GM12878 (cell line): ENCODE measurements at regions not wholly inside any gene's neighbourhood (a gene's known extent, or its start where the extent isn't known, plus 50 kb on each side); places are given as distances from the start of the nearest gene placed in this dataset.

Experiments used
- ATAC-seq: fragments of 200-7000 bp; cut with Tn5 transposase; 3 replicates; pipeline ENCODE4 v1.9.1; 2020; ENCODE audit warnings: mild to moderate bottlenecking, moderate library complexity
- BruUV-seq: library from RNA; stranded (reverse); fragments of 400-500 nt; replicated peaks from 2 replicates; lab custom pipeline; 2021; lab: Mats Ljungman, UMichigan
- CTCF ChIA-PET: fragments of 300-600 bp; sonication (Branson Sonifier 250); formaldehyde crosslinking; extraction: SDS; loops from one replicate; lab custom pipeline; 2021; ENCODE audit warnings: inconsistent platforms; lab: Yijun Ruan, JAX
- POLR2A ChIA-PET: fragments of 350-600 bp; formaldehyde crosslinking; extraction: SDS; loops from one replicate; lab custom pipeline; 2021; ENCODE audit warnings: inconsistent platforms; lab: Charles Lee
- RAD21 ChIA-PET: fragments of 300-600 bp; sonication (Branson Sonifier 250); formaldehyde crosslinking; loops from one replicate; lab custom pipeline; 2023; ENCODE audit warnings: antibody characterized with exemption; ENCODE audit not compliant: unreplicated experiment; lab: Charles Lee
- SMC1A ChIA-PET: fragments of 300-600 bp; sonication (Branson Sonifier 250); formaldehyde crosslinking; loops from one replicate; lab custom pipeline; 2023; ENCODE audit not compliant: unreplicated experiment, uncharacterized antibody; lab: Charles Lee
- DNase-seq: peaks from one replicate; pipeline ENCODE4 v3.0.0-alpha.2; 2011; ENCODE audit warnings: low read depth, low spot score
- FAIRE-seq: peaks from 3 replicates; lab custom pipeline; 2011; peaks lifted over from hg19 to GRCh38; lab: Jason Lieb, UNC
- H2AFZ ChIP-seq: 2 replicates; pipeline ENCODE4 v1.6.0; 2011; ENCODE audit warnings: low read depth, low read length, control low read depth; ENCODE audit not compliant: control insufficient read depth
- H3K27ac ChIP-seq: 2 replicates; pipeline ENCODE4 v1.5.1; 2011; ENCODE audit warnings: control low read depth; ENCODE audit not compliant: control insufficient read depth, insufficient read depth
- H3K27me3 ChIP-seq, 2 experiments: replicated peaks in 1 of 2; 2 replicates each; pipeline versions ENCODE4 v1.6.0 to v1.6.1; 2011; ENCODE audit warnings: low read length in 1 of 2; ENCODE audit not compliant: control insufficient read depth in 2 of 2, insufficient read depth in 2 of 2
- H3K36me3 ChIP-seq, 2 experiments: 2 replicates each; pipeline ENCODE4 v1.5.1; 2011; ENCODE audit warnings: low read length in 1 of 2; ENCODE audit not compliant: control insufficient read depth in 2 of 2, insufficient read depth in 2 of 2
- H3K4me1 ChIP-seq: 2 replicates; pipeline ENCODE4 v1.6.1; 2011; ENCODE audit warnings: mild to moderate bottlenecking, low read length, moderate library complexity, mixed read lengths; ENCODE audit not compliant: control insufficient read depth, insufficient read depth
- H3K4me2 ChIP-seq: 2 replicates; pipeline ENCODE4 v1.6.0; 2011; ENCODE audit warnings: control low read depth; ENCODE audit not compliant: control insufficient read depth, insufficient read depth
- H3K4me3 ChIP-seq: fragments of 200-600 bp; sonication (generic); 2 replicates; pipeline ENCODE4 v1.5.1; 2016
- H3K79me2 ChIP-seq: 2 replicates; pipeline ENCODE4 v1.6.0; 2011; ENCODE audit warnings: low read length; ENCODE audit not compliant: control insufficient read depth, insufficient read depth
- H3K9ac ChIP-seq: 2 replicates; pipeline ENCODE4 v1.8.0; 2011; ENCODE audit warnings: low read length, control low read depth, mixed read lengths; ENCODE audit not compliant: control insufficient read depth, insufficient read depth
- H3K9me3 ChIP-seq: replicated peaks from 3 replicates; pipeline ENCODE4 v1.5.1; 2011; ENCODE audit warnings: mild to moderate bottlenecking, low read length; ENCODE audit not compliant: control insufficient read depth, insufficient read depth
- H4K20me1 ChIP-seq: 2 replicates; pipeline ENCODE4 v1.6.0; 2011; ENCODE audit not compliant: control insufficient read depth, insufficient read depth
- IKZF2 ChIP-seq, 2 experiments: fragments of 450-650 bp; IDR thresholded peaks; 2 replicates each; pipeline ENCODE4 v1.6.1; 2017; ENCODE audit warnings: mild to moderate bottlenecking in 2 of 2, moderate library complexity in 2 of 2
- NRF1 ChIP-seq: conservative IDR thresholded peaks from 2 replicates; pipeline ENCODE4 v1.6.1; 2011; ENCODE audit warnings: mild to moderate bottlenecking, low read depth, low read length, improper control_type of control experiment
- RB1 ChIP-seq: fragments of 450-650 bp; formaldehyde crosslinking; IDR thresholded peaks from 2 replicates; pipeline ENCODE4 v1.6.1; 2017; ENCODE audit warnings: mild to moderate bottlenecking, borderline replicate concordance
- ZSCAN29 ChIP-seq: fragments of 450-650 bp; IDR thresholded peaks from 2 replicates; pipeline ENCODE4 v1.6.1; 2017; ENCODE audit warnings: mild to moderate bottlenecking, moderate library complexity
- WGBS: methylation state at CpG from one replicate; pipeline ENCODE4 v1.1.6; 2016; ENCODE audit warnings: low lambda C conversion rate; ENCODE audit not compliant: insufficient replicate concordance, insufficient coverage; ENCODE audit errors: missing lambda C conversion rate; 5-methylcytosine and 5-hydroxymethylcytosine counted together
- in situ Hi-C: fragments of 300-500 bp; cut with MboI; formaldehyde crosslinking; loops from 9 replicates; pipeline ENCODE4 v1.14.3; 2018; ENCODE audit warnings: mixed read lengths
- intact Hi-C: fragments of 100-400 bp; cut with micrococcal nuclease; formaldehyde crosslinking; loops from one replicate; pipeline ENCODE4 v1.14.2; 2022; ENCODE audit not compliant: unreplicated experiment
- TF ChIP-seq, protein P1 (sequence below): fragments of 450-650 bp; conservative IDR thresholded peaks from 2 replicates; pipeline ENCODE4 v1.6.1; 2017; ENCODE audit warnings: mild to moderate bottlenecking, moderate library complexity
- TF ChIP-seq, protein P2 (sequence below): fragments of 450-650 bp; IDR thresholded peaks from 2 replicates; pipeline ENCODE4 v1.6.1; 2017; ENCODE audit warnings: mild to moderate bottlenecking, low read depth, inconsistent platforms; ENCODE audit not compliant: poor library complexity, severe bottlenecking

- RAD21 ChIA-PET, result interaction anchor here (1.0 to 1.1 kb wide), 3 partner anchors 9 to 16 kb away, joined by 3 to 8 read pairs (median 4); no protein-coding TSS in a partner anchor
- SMC1A ChIA-PET, result interaction anchor here (1.1 kb wide), 1 partner anchor 8 kb away, joined by 4 read pairs; no protein-coding TSS in a partner anchor
- no peaks in the 10 kb centered on the region for H3K36me3 ChIP-seq
- ATAC-seq, result no peak
- H3K79me2 ChIP-seq, result no peaks in the 10 kb centered on the region
- CTCF ChIA-PET, result interaction anchor here (1.0 to 1.5 kb wide), 2 partner anchors 10 to 12 kb away, joined by 3 to 8 read pairs; no protein-coding TSS in a partner anchor
- no peaks in the 10 kb centered on the region for H3K4me1 ChIP-seq
- H3K27ac ChIP-seq, result no peak overlapping the region
- no peak overlapping the region for H3K4me2 ChIP-seq
- BruUV-seq, result no TSS peak
- POLR2A ChIA-PET, result no interaction called here
- intact Hi-C loops (no loop called here), in situ Hi-C loops (no loop called here)
- H3K9ac ChIP-seq, result no peak overlapping the region
- WGBS, result 22% methylated on average over 5 of the region's 5 CpGs
- no peak overlapping the region for H3K4me3 ChIP-seq
- no peak overlapping the region for H2AFZ ChIP-seq
- FAIRE-seq, result no peak
- TF ChIP-seq IKZF2 (IDR thresholded peaks at IDR 0.05) (no peak), RB1 (no peak), ZSCAN29 (no peak), NRF1 (no peak)
- TF ChIP-seq, protein P1, sequence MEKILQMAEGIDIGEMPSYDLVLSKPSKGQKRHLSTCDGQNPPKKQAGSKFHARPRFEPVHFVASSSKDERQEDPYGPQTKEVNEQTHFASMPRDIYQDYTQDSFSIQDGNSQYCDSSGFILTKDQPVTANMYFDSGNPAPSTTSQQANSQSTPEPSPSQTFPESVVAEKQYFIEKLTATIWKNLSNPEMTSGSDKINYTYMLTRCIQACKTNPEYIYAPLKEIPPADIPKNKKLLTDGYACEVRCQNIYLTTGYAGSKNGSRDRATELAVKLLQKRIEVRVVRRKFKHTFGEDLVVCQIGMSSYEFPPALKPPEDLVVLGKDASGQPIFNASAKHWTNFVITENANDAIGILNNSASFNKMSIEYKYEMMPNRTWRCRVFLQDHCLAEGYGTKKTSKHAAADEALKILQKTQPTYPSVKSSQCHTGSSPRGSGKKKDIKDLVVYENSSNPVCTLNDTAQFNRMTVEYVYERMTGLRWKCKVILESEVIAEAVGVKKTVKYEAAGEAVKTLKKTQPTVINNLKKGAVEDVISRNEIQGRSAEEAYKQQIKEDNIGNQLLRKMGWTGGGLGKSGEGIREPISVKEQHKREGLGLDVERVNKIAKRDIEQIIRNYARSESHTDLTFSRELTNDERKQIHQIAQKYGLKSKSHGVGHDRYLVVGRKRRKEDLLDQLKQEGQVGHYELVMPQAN, result no peak
- TF ChIP-seq, protein P2, sequence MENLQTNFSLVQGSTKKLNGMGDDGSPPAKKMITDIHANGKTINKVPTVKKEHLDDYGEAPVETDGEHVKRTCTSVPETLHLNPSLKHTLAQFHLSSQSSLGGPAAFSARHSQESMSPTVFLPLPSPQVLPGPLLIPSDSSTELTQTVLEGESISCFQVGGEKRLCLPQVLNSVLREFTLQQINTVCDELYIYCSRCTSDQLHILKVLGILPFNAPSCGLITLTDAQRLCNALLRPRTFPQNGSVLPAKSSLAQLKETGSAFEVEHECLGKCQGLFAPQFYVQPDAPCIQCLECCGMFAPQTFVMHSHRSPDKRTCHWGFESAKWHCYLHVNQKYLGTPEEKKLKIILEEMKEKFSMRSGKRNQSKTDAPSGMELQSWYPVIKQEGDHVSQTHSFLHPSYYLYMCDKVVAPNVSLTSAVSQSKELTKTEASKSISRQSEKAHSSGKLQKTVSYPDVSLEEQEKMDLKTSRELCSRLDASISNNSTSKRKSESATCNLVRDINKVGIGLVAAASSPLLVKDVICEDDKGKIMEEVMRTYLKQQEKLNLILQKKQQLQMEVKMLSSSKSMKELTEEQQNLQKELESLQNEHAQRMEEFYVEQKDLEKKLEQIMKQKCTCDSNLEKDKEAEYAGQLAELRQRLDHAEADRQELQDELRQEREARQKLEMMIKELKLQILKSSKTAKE, result no peak
- no peaks in the 10 kb centered on the region for H3K9me3 ChIP-seq
- H3K27me3 ChIP-seq, result no peaks in the 10 kb centered on the region
- no peaks in the 10 kb centered on the region for H4K20me1 ChIP-seq
- no peak for DNase-seq
These were observed 217.6 kb upstream of the SPRED2 start for GRCh38 chr2:65649811-65650589.
